GM12892 (cell line): ENCODE measurements at regions not wholly inside any gene's neighbourhood (a gene's known extent, or its start where the extent isn't known, plus 50 kb on each side); places are given as distances from the start of the nearest gene placed in this dataset.

Experiments used
- POLR2A ChIP-seq: IDR thresholded peaks from 2 replicates; pipeline ENCODE4 v1.6.1; 2011; ENCODE audit warnings: low read depth, low read length, control low read depth
- POLR2AphosphoS5 ChIP-seq: IDR thresholded peaks from 2 replicates; pipeline ENCODE4 v1.6.1; 2011; ENCODE audit warnings: low read depth, low read length, control low read depth
- TAF1 ChIP-seq: IDR thresholded peaks from 2 replicates; pipeline ENCODE4 v1.6.1; 2011; ENCODE audit warnings: low read depth, mild to moderate bottlenecking, control low read depth, low read length, borderline replicate concordance

- TF ChIP-seq POLR2A = no peak
- TF ChIP-seq POLR2AphosphoS5 = no peak
- no peak for TF ChIP-seq TAF1
Observed at GRCh38 chr6:133680994-133681393, 207.9 kb upstream of the TCF21 start.
